HG03280 (cell line): ENCODE measurements at regions not wholly inside any gene's neighbourhood (a gene's known extent, or its start where the extent isn't known, plus 50 kb on each side); places are given as distances from the start of the nearest gene placed in this dataset.

Source experiments
- ATAC-seq: cut with Tn5 transposase; IDR thresholded peaks from one replicate; pipeline ENCODE4 v1.9.1; 2021; ENCODE audit warnings: mild to moderate bottlenecking, moderate library complexity; ENCODE audit not compliant: unreplicated experiment

- ATAC-seq, result no peak
These were observed 398.6 kb downstream of the TBL1XR1 start for GRCh38 chr3:176798680-176799079.

- ATAC-seq, result no peak
These were observed 400.9 kb downstream of the TBL1XR1 start for GRCh38 chr3:176796371-176796770.

GRCh38 chr3:176795891-176796290 is 401.4 kb downstream of the TBL1XR1 start:
- no peak for ATAC-seq

GRCh38 chr3:176794406-176794805 is 402.9 kb downstream of the TBL1XR1 start:
- ATAC-seq, result no peak

- no peak for ATAC-seq
These were observed 407.3 kb downstream of the TBL1XR1 start for GRCh38 chr3:176789947-176790346.

GRCh38 chr3:176789281-176789705 is 408.0 kb downstream of the TBL1XR1 start:
- no peak for ATAC-seq

- no peak for ATAC-seq
These were observed 409.8 kb downstream of the TBL1XR1 start for GRCh38 chr3:176787506-176787905.

- no peak for ATAC-seq
These were observed 412.1 kb downstream of the TBL1XR1 start for GRCh38 chr3:176785171-176785570.

- ATAC-seq, result no peak
These were observed 416.5 kb downstream of the TBL1XR1 start for GRCh38 chr3:176780766-176781165.

- no peak for ATAC-seq
These were observed 420.6 kb downstream of the TBL1XR1 start for GRCh38 chr3:176776622-176777175.

GRCh38 chr3:176769547-176770190 is 427.6 kb downstream of the TBL1XR1 start:
- ATAC-seq, result no peak

- no peak for ATAC-seq
These were observed 429.9 kb downstream of the TBL1XR1 start for GRCh38 chr3:176767385-176767784.

- no peak for ATAC-seq
These were observed 430.4 kb downstream of the TBL1XR1 start for GRCh38 chr3:176766862-176767261.

GRCh38 chr3:176765382-176765900 is 431.8 kb downstream of the TBL1XR1 start:
- no peak for ATAC-seq

GRCh38 chr3:176759815-176760506 is 437.3 kb downstream of the TBL1XR1 start:
- no peak for ATAC-seq

- ATAC-seq, result no peak
These were observed 439.9 kb downstream of the TBL1XR1 start for GRCh38 chr3:176757429-176757828.

GRCh38 chr3:176755977-176756376 is 441.3 kb downstream of the TBL1XR1 start:
- no peak for ATAC-seq

GRCh38 chr3:176755552-176755951 is 441.7 kb downstream of the TBL1XR1 start:
- ATAC-seq, result no peak

GRCh38 chr3:176741664-176742047 is 455.6 kb downstream of the TBL1XR1 start:
- ATAC-seq, result no peak

- no peak for ATAC-seq
These were observed 456.2 kb downstream of the TBL1XR1 start for GRCh38 chr3:176740906-176741663.

- ATAC-seq, result no peak
These were observed 458.1 kb downstream of the TBL1XR1 start for GRCh38 chr3:176739159-176739558.
